ENCODE measurements at regions not wholly inside any gene's neighbourhood (a gene's known extent, or its start where the extent isn't known, plus 50 kb on each side); places are given as distances from the start of the nearest gene placed in this dataset.

DNA sequence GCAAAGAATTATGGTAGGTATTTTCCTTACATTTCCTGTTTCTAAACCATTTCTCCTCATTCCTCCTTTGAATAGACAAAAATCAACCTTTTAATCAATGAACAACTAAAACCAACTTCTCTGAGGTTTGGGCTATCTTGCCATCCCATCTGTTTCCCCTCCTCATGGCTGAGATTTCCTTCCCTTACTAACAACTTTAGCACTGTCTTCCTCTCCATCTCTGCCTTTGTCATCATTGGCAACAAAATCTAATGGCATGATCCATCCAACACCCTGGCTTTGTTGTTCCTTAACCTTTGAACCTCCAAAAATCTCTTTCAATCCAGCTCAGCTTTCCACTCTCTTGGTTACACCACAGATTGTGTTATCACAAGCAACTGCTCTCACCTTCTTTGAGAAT is 95.3 kb upstream of the FAM136A start:
- Histone ChIP-seq H3K27me3 (replicated peaks; ENCODE audit: insufficient read depth, low read length) (no peaks in the 10 kb centered on the region), H3K9me3 (replicated peaks; ENCODE audit: insufficient read depth, low read length) (no peaks in the 10 kb centered on the region), H3F3A (ENCODE audit: insufficient read depth, low read length) (peaks cover 13% of the 10 kb centered on the region), H4K20me1 (ENCODE audit: insufficient read depth, low read length) (no peaks in the 10 kb centered on the region), H3K4me1 (ENCODE audit: low read length) (peaks cover 37% of the 10 kb centered on the region), H3K36me3 (replicated peaks; ENCODE audit: insufficient read depth, low read length) (no peaks in the 10 kb centered on the region), H3K4me3 (ENCODE audit: low read length) (no peak overlapping the region), H3K9ac (ENCODE audit: low read length) (no peak overlapping the region), H3K27ac (ENCODE audit: low read length) (no peak overlapping the region), H2AFZ (ENCODE audit: low read length) (no peak overlapping the region), H3K79me2 (ENCODE audit: low read length) (no peaks in the 10 kb centered on the region), H3K9me2 (replicated peaks; ENCODE audit: insufficient read depth, low read length) (no peaks in the 10 kb centered on the region), H3K4me2 (ENCODE audit: low read depth, low read length) (no peak overlapping the region)
- no peak for DNase-seq
- TF ChIP-seq, protein P1, sequence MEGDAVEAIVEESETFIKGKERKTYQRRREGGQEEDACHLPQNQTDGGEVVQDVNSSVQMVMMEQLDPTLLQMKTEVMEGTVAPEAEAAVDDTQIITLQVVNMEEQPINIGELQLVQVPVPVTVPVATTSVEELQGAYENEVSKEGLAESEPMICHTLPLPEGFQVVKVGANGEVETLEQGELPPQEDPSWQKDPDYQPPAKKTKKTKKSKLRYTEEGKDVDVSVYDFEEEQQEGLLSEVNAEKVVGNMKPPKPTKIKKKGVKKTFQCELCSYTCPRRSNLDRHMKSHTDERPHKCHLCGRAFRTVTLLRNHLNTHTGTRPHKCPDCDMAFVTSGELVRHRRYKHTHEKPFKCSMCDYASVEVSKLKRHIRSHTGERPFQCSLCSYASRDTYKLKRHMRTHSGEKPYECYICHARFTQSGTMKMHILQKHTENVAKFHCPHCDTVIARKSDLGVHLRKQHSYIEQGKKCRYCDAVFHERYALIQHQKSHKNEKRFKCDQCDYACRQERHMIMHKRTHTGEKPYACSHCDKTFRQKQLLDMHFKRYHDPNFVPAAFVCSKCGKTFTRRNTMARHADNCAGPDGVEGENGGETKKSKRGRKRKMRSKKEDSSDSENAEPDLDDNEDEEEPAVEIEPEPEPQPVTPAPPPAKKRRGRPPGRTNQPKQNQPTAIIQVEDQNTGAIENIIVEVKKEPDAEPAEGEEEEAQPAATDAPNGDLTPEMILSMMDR (IDR thresholded peaks at IDR 0.05; ENCODE audit: low read length) = no peak
- no peak for TF ChIP-seq EZH2 (optimal IDR thresholded peaks at IDR 0.05; ENCODE audit: low read depth, low read length)
- no peak for TF ChIP-seq EZH2phosphoT487 (IDR thresholded peaks at IDR 0.05; ENCODE audit: low read length)

DNA sequence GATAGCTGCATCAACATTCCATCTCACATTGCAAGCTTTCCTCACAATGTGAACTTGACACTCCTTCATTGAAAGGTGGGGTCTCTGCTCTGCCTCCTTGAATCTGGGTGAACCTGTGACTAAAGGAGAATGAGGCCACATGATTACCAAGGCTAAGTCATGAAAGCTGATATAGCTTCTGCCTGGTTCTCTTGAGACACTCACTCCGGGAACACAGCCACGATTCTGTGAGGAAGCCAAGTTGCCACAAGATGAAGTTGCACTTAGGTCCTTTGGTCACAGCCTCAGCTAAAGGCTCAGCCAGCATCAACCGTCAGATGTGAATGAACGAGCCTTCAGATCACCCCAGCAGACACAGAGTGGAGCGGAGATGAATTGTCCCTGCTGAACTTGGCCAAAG is 94.7 kb upstream of the FAM136A start:
- Histone ChIP-seq H4K20me1 (ENCODE audit: insufficient read depth, low read length) (no peaks in the 10 kb centered on the region), H3K36me3 (replicated peaks; ENCODE audit: insufficient read depth, low read length) (no peaks in the 10 kb centered on the region), H3K4me2 (ENCODE audit: low read depth, low read length) (no peak overlapping the region), H2AFZ (ENCODE audit: low read length) (no peak overlapping the region), H3K4me3 (ENCODE audit: low read length) (no peak overlapping the region), H3K4me1 (ENCODE audit: low read length) (peaks cover 43% of the 10 kb centered on the region), H3K9ac (ENCODE audit: low read length) (no peak overlapping the region), H3K9me2 (replicated peaks; ENCODE audit: insufficient read depth, low read length) (no peaks in the 10 kb centered on the region), H3K27me3 (replicated peaks; ENCODE audit: insufficient read depth, low read length) (no peaks in the 10 kb centered on the region), H3K79me2 (ENCODE audit: low read length) (no peaks in the 10 kb centered on the region), H3K27ac (ENCODE audit: low read length) (no peak overlapping the region), H3F3A (ENCODE audit: insufficient read depth, low read length) (peaks cover 13% of the 10 kb centered on the region), H3K9me3 (replicated peaks; ENCODE audit: insufficient read depth, low read length) (no peaks in the 10 kb centered on the region)
- DNase-seq = no peak
- TF ChIP-seq, protein P1 (IDR thresholded peaks at IDR 0.05; ENCODE audit: low read length) = no peak

DNA sequence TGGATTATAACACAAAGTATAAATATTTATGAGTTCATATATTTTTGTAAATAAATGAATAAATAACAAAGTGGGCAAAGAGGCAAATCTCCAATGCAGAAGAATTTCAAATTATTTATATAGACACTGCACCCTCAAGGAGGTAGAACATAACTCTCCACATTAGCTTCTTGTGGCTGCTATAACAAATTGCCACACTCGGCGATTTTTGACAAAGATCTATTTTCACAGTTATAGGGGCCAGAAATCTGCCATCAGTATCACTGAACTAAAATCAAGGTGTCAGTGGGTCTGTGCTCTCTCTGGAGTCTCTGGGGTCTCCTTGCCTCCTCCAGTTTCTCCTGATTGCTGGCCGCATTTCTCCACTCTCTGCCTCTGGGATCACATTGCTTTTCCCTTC is 92.0 kb upstream of the FAM136A start:
- H4K20me1 ChIP-seq (ENCODE audit: insufficient read depth, low read length) = no peaks in the 10 kb centered on the region
- no peak overlapping the region for H3K9ac ChIP-seq (ENCODE audit: low read length)
- H3K27me3 ChIP-seq (replicated peaks; ENCODE audit: insufficient read depth, low read length) = no peaks in the 10 kb centered on the region

More for the DNA sequence above, 92.0 kb upstream of the FAM136A start:
- Histone ChIP-seq H3K9me2 (replicated peaks; ENCODE audit: insufficient read depth, low read length) (no peaks in the 10 kb centered on the region), H3K9me3 (replicated peaks; ENCODE audit: insufficient read depth, low read length) (no peaks in the 10 kb centered on the region), H3K4me1 (ENCODE audit: low read length) (peaks cover 42% of the 10 kb centered on the region), H3K36me3 (replicated peaks; ENCODE audit: insufficient read depth, low read length) (no peaks in the 10 kb centered on the region), H3K4me3 (ENCODE audit: low read length) (no peak overlapping the region), H3K4me2 (ENCODE audit: low read depth, low read length) (no peak overlapping the region), H3K79me2 (ENCODE audit: low read length) (no peaks in the 10 kb centered on the region), H3F3A (ENCODE audit: insufficient read depth, low read length) (peaks cover 13% of the 10 kb centered on the region), H3K27ac (ENCODE audit: low read length) (peak overlapping the region; percentile 62; the same call in 1 of the 2 replicates), H2AFZ (ENCODE audit: low read length) (no peak overlapping the region)
- no peak for TF ChIP-seq EZH2 (optimal IDR thresholded peaks at IDR 0.05; ENCODE audit: low read depth, low read length)
- no peak for TF ChIP-seq EZH2phosphoT487 (IDR thresholded peaks at IDR 0.05; ENCODE audit: low read length)
- TF ChIP-seq, protein P1 (IDR thresholded peaks at IDR 0.05; ENCODE audit: low read length) = no peak
- DNase-seq = no peak

Measured in MM.1S (cell line).